GM12874 (cell line): ENCODE measurements at regions not wholly inside any gene's neighbourhood (a gene's known extent, or its start where the extent isn't known, plus 50 kb on each side); places are given as distances from the start of the nearest gene placed in this dataset.

Experiments used
- TF ChIP-seq, protein P1 (sequence below): IDR thresholded peaks from 2 replicates; pipeline ENCODE4 v1.5.1; 2011; ENCODE audit warnings: low read depth, mild to moderate bottlenecking, control low read depth, low read length, moderate library complexity; ENCODE audit not compliant: insufficient read depth

DNA sequence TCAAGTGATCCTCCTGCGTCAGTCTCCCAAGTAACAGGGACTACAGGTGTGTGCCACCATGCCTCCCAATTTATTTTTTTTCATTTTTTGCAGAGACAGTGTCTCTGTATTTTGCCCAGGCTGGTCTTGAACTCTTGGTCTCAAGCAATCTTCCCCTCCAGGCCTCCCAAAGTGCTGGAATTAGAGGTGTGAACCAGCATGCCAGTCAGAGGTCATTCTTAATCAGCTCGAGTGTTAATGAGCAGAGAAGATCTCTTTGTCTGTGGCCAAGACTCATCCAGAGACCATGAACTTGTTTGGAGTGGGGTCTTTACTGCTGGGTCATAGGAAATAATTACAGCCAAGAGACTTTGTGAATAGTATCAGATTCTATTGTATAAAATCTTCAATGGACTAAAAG, 99.2 kb upstream of the AP1S2 start:
- TF ChIP-seq, protein P1, sequence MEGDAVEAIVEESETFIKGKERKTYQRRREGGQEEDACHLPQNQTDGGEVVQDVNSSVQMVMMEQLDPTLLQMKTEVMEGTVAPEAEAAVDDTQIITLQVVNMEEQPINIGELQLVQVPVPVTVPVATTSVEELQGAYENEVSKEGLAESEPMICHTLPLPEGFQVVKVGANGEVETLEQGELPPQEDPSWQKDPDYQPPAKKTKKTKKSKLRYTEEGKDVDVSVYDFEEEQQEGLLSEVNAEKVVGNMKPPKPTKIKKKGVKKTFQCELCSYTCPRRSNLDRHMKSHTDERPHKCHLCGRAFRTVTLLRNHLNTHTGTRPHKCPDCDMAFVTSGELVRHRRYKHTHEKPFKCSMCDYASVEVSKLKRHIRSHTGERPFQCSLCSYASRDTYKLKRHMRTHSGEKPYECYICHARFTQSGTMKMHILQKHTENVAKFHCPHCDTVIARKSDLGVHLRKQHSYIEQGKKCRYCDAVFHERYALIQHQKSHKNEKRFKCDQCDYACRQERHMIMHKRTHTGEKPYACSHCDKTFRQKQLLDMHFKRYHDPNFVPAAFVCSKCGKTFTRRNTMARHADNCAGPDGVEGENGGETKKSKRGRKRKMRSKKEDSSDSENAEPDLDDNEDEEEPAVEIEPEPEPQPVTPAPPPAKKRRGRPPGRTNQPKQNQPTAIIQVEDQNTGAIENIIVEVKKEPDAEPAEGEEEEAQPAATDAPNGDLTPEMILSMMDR, result no peak

GRCh38 chrX:15952212-15952611, 97.6 kb upstream of the AP1S2 start:
- TF ChIP-seq, protein P1, result no peak

- TF ChIP-seq, protein P1, result no peak
Observed at GRCh38 chrX:15948318-15948660, 93.7 kb upstream of the AP1S2 start.

DNA sequence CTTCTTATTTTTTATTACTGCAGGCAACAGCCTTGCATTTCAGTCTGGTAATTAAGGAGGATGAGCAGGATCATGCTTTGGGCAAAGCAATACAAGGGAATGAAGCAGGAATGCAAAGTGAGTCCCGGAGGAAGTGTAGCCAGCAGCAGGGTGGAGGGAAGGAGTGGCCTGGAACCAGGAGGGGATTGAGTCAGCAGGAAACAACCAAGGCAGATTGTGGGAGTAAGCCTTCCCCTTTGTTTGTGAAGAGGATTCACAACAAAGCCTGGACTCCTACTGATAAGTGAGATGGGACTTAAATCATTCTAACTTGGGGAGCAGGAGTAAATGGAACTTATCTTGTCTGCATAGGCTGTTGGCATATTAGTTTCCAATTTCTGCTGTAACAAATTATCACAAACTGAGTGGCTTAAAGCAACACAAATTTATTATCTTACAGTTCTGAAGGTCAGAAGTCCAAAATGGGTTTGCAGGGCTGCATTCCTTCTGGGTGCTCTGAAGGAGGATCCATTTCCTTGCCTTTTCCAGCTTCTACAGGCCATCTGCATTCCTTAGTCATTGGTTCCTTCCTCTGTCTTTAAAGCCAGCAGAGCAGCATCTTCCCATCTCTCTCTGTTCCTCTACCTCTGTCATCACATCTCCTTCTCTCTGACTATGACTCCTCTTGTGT, 93.2 kb upstream of the AP1S2 start:
- TF ChIP-seq, protein P1, result no peak

DNA sequence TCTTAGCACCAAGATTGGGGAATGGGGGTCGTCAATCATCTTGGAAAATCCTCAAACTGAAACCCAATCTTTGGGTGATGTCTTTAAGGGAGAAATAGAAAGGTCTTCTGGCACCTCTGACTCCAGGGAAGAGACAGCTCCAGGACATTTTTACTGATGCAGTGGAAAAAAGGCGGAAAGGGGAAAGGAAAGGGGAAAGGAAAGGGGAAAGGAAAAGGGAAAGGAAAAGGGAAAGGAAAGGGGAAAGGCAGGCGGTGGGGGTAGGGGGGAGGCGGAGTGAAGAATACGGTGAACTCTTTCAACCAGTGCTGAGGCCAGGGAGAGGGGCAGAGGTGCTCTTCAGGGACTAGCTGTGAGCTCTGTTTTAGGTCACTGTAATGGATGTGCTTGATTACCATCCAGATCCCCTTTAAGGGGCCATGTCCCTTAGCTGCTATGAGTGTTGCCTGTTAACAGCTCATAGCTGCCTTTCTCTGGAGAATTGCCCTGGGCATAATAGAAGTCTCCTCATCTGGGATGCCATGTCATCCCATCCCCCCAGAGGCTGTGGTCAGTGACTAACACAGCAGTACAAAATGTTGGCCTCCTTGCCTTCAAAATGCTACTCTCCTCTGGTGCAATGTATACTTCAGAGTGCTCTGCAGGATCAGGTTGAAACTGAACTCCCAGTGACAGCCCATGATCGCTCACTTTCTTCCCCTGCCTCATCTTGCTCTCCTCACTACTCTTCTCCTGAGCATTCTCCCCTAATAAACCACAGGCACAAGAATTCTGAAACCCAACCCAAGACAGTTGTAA, 92.4 kb upstream of the AP1S2 start:
- TF ChIP-seq, protein P1, result no peak

GRCh38 chrX:15943391-15943790, 88.8 kb upstream of the AP1S2 start:
- TF ChIP-seq, protein P1, result no peak

- TF ChIP-seq, protein P1, result no peak
Observed at GRCh38 chrX:15942307-15942706, 87.7 kb upstream of the AP1S2 start.
